Stimulated activated naive CD4-positive, alpha-beta T cell treated with Interleukin-2 at 50 U/mL for 16 hours (primary cell): ENCODE measurements at regions not wholly inside any gene's neighbourhood (a gene's known extent, or its start where the extent isn't known, plus 50 kb on each side); places are given as distances from the start of the nearest gene placed in this dataset.

ENCODE experiments used
- DNase-seq: peaks from one replicate; lab custom pipeline; 2025; lab: John Stamatoyannopoulos, UW

- DNase-seq = no peak
Observed at GRCh38 chr11:128036556-128037093, 550.7 kb downstream of the ETS1 start.

GRCh38 chr11:128036006-128036405 is 551.4 kb downstream of the ETS1 start:
- no peak for DNase-seq

GRCh38 chr11:128031538-128032134 is 555.7 kb downstream of the ETS1 start:
- DNase-seq = peak; percentile 41

- no peak for DNase-seq
Observed at GRCh38 chr11:128029219-128029722, 558.1 kb downstream of the ETS1 start.

- no peak for DNase-seq
Observed at GRCh38 chr11:128026596-128026995, 560.8 kb downstream of the ETS1 start.

GRCh38 chr11:128022761-128023160 is 564.6 kb downstream of the ETS1 start:
- DNase-seq = no peak

GRCh38 chr11:128022007-128022368 is 565.4 kb downstream of the ETS1 start:
- no peak for DNase-seq

- no peak for DNase-seq
Observed at GRCh38 chr11:128021349-128022006, 565.9 kb downstream of the ETS1 start.

- DNase-seq = no peak
Observed at GRCh38 chr11:128018692-128019091, 568.7 kb downstream of the ETS1 start.

- no peak for DNase-seq
Observed at GRCh38 chr11:128005562-128005961, 581.8 kb downstream of the ETS1 start.

GRCh38 chr11:127998421-127998820 is 588.9 kb downstream of the ETS1 start:
- no peak for DNase-seq

- no peak for DNase-seq
Observed at GRCh38 chr11:127997594-127997993, 589.8 kb downstream of the ETS1 start.

GRCh38 chr11:127996825-127997224 is 590.5 kb downstream of the ETS1 start:
- no peak for DNase-seq

GRCh38 chr11:127995921-127996320 is 591.4 kb downstream of the ETS1 start:
- no peak for DNase-seq

GRCh38 chr11:127994736-127995135 is 592.6 kb downstream of the ETS1 start:
- no peak for DNase-seq

- no peak for DNase-seq
Observed at GRCh38 chr11:127993788-127994187, 593.6 kb downstream of the ETS1 start.

- no peak for DNase-seq
Observed at GRCh38 chr11:127993281-127993680, 594.1 kb downstream of the ETS1 start.

GRCh38 chr11:127986073-127986472 is 601.3 kb downstream of the ETS1 start:
- DNase-seq = no peak

- DNase-seq = no peak
Observed at GRCh38 chr11:127972816-127973215, 614.5 kb downstream of the ETS1 start.

GRCh38 chr11:127971448-127971847 is 615.9 kb downstream of the ETS1 start:
- no peak for DNase-seq

- no peak for DNase-seq
Observed at GRCh38 chr11:127966821-127967220, 620.5 kb downstream of the ETS1 start.

- no peak for DNase-seq
Observed at GRCh38 chr11:127965939-127966668, 621.3 kb downstream of the ETS1 start.

GRCh38 chr11:127962416-127962815 is 624.9 kb downstream of the ETS1 start:
- DNase-seq = no peak
